ENCODE measurements at regions not wholly inside any gene's neighbourhood (a gene's known extent, or its start where the extent isn't known, plus 50 kb on each side); places are given as distances from the start of the nearest gene placed in this dataset.

DNA sequence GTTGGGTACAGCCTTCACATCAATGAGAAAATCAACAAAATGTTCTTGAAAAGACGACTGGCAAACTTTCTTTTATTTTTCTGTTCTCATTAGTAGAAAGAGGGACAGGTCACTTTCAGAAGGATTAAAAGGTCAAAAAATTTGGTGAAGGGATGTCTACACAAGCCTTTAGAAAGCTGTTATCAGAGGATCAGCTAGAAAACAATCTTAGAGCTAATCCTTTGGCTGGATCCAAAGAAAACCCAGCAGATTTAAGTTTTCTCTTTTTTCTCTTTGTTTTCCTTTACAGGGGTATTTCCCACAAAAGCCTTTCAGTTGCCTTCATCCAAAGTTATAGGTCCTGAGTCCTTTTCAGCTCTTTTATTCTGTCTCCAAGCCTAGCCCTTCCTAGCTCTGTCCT is 57.3 kb upstream of the EDN1 start:
- Histone ChIP-seq H3K4me3 (replicated peaks in 1 of 3; ENCODE audit: insufficient read depth in 1 of 3, low read depth in 1 of 3, low read length in 3 of 3) (no peak overlapping the region), H4K20me1 (replicated peaks; ENCODE audit: control insufficient read depth, extremely low read depth, insufficient read depth, low read length) (no peaks in the 10 kb centered on the region), H3K36me3 (ENCODE audit: control insufficient read depth in 2 of 2, extremely low read depth in 1 of 2, insufficient read depth in 2 of 2, low read length in 2 of 2) (no peaks in the 10 kb centered on the region), H3K4me1 (ENCODE audit: control insufficient read depth, extremely low read depth, insufficient read depth, low read length) (no peaks in the 10 kb centered on the region), H2AFZ (ENCODE audit: low read depth, low read length) (no peak overlapping the region), H3K27ac (ENCODE audit: insufficient read depth, low read depth, low read length) (no peak overlapping the region), H3K9ac (replicated peaks; ENCODE audit: extremely low read depth, insufficient read depth, low read length) (no peak overlapping the region), H3K79me2 (ENCODE audit: control insufficient read depth, insufficient read depth, low read length) (no peaks in the 10 kb centered on the region), H3K9me3 (replicated peaks; ENCODE audit: control insufficient read depth, insufficient read depth, low read length) (no peaks in the 10 kb centered on the region), H3K27me3 (ENCODE audit: control insufficient read depth in 2 of 2, insufficient read depth in 2 of 2, low read length in 2 of 2) (no peaks in the 10 kb centered on the region), H3K9me1 (replicated peaks; ENCODE audit: control insufficient read depth, extremely low read depth, insufficient read depth, low read length) (no peaks in the 10 kb centered on the region), H3K4me2 (ENCODE audit: insufficient read depth, low read length) (no peak overlapping the region)
- ChIA-PET POLR2A (interaction anchor here (1.2 kb wide), 1 partner anchor 577 kb away, joined by 3 read pairs; no protein-coding TSS in a partner anchor), CTCF (interaction anchor here (0.8 to 2.8 kb wide), 15 partner anchors 9 to 648 kb away, joined by 3 to 120 read pairs (median 16); partner anchors contain the start of genes EDN1 and HIVEP1)
- FAIRE-seq, result peak; percentile 55
- dilution Hi-C loops (cut with MboI; ENCODE audit: extremely low pct_ligation_motif_present, low sequenced_read_pairs), result no loop called here
- BruUV-seq (replicated peaks), result no TSS peak
- intact Hi-C loops (cut with micrococcal nuclease), result loop anchor here (5.0 kb wide), 1 partner anchor 166 kb away; no protein-coding TSS in a partner anchor
- TF ChIP-seq GATA2 (IDR thresholded peaks at IDR 0.05; ENCODE audit: insufficient read depth, insufficient read length, low read depth, low read length), result no peak
- TF ChIP-seq MAX (IDR thresholded peaks at IDR 0.05; ENCODE audit: insufficient read depth, insufficient read length), result no peak
- no peak for TF ChIP-seq POLR2AphosphoS5 (IDR thresholded peaks at IDR 0.05; ENCODE audit: insufficient read depth, low read depth, low read length)
- no peak for TF ChIP-seq EZH2 (IDR thresholded peaks at IDR 0.05; ENCODE audit: borderline replicate concordance, low read depth, low read length, severe bottlenecking)
- TF ChIP-seq, protein P1, sequence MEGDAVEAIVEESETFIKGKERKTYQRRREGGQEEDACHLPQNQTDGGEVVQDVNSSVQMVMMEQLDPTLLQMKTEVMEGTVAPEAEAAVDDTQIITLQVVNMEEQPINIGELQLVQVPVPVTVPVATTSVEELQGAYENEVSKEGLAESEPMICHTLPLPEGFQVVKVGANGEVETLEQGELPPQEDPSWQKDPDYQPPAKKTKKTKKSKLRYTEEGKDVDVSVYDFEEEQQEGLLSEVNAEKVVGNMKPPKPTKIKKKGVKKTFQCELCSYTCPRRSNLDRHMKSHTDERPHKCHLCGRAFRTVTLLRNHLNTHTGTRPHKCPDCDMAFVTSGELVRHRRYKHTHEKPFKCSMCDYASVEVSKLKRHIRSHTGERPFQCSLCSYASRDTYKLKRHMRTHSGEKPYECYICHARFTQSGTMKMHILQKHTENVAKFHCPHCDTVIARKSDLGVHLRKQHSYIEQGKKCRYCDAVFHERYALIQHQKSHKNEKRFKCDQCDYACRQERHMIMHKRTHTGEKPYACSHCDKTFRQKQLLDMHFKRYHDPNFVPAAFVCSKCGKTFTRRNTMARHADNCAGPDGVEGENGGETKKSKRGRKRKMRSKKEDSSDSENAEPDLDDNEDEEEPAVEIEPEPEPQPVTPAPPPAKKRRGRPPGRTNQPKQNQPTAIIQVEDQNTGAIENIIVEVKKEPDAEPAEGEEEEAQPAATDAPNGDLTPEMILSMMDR (IDR thresholded peaks at IDR 0.05; ENCODE audit: extremely low read depth in 1 of 2, insufficient read depth in 1 of 2, low read depth in 1 of 2, low read length in 2 of 2), result no peak
- no peak for DNase-seq (ENCODE audit: low read depth, low spot score)

Measured in endothelial cell of umbilical vein (primary cell).